ENCODE measurements at regions not wholly inside any gene's neighbourhood (a gene's known extent, or its start where the extent isn't known, plus 50 kb on each side); places are given as distances from the start of the nearest gene placed in this dataset.

- Mint-ChIP-seq H3K36me3 (ENCODE audit: low read depth) (no peaks in the 10 kb centered on the region), H3K4me3 (no peak overlapping the region), H3K9me3 (no peaks in the 10 kb centered on the region), H3K4me1 (ENCODE audit: low read depth) (no peaks in the 10 kb centered on the region), H3K27ac (no peak overlapping the region), H3K27me3 (peaks cover 8% of the 10 kb centered on the region)
- ATAC-seq (ENCODE audit: poor library complexity) (no peak), DNase-seq (no peak)
- Histone ChIP-seq H3K4me3 (ENCODE audit: low read length) (no peak overlapping the region), H3K27me3 (ENCODE audit: control insufficient read depth in 1 of 2, insufficient read depth in 2 of 2, low read length in 2 of 2) (peaks cover 0 to 4% of the 10 kb centered on the region in 2 experiments), H3K9me3 (ENCODE audit: control insufficient read depth in 1 of 2, insufficient read depth in 1 of 2, low read length in 2 of 2) (no peaks in the 10 kb centered on the region), H3K36me3 (ENCODE audit: insufficient read depth, low read length) (no peaks in the 10 kb centered on the region), H3K27ac (ENCODE audit: low read depth in 1 of 2, low read length in 2 of 2) (no peak overlapping the region), H3K4me1 (ENCODE audit: insufficient read depth, low read length) (no peaks in the 10 kb centered on the region)
- POLR2A ChIA-PET: no interaction called here
- TF ChIP-seq, protein P1, sequence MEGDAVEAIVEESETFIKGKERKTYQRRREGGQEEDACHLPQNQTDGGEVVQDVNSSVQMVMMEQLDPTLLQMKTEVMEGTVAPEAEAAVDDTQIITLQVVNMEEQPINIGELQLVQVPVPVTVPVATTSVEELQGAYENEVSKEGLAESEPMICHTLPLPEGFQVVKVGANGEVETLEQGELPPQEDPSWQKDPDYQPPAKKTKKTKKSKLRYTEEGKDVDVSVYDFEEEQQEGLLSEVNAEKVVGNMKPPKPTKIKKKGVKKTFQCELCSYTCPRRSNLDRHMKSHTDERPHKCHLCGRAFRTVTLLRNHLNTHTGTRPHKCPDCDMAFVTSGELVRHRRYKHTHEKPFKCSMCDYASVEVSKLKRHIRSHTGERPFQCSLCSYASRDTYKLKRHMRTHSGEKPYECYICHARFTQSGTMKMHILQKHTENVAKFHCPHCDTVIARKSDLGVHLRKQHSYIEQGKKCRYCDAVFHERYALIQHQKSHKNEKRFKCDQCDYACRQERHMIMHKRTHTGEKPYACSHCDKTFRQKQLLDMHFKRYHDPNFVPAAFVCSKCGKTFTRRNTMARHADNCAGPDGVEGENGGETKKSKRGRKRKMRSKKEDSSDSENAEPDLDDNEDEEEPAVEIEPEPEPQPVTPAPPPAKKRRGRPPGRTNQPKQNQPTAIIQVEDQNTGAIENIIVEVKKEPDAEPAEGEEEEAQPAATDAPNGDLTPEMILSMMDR (IDR thresholded peaks at IDR 0.05): no peak
- intact Hi-C loops (cut with DNase I, micrococcal nuclease): no loop called here
- CTCF ChIA-PET: no interaction called here
These were observed 86.5 kb upstream of the NEURL1B start for GRCh38 chr5:172554562-172554961.

- intact Hi-C loops (cut with DNase I, micrococcal nuclease): no loop called here
- Mint-ChIP-seq H3K9me3 (no peaks in the 10 kb centered on the region), H3K27me3 (peaks cover 10% of the 10 kb centered on the region), H3K4me1 (ENCODE audit: low read depth) (no peaks in the 10 kb centered on the region), H3K4me3 (no peak overlapping the region), H3K27ac (no peak overlapping the region), H3K36me3 (ENCODE audit: low read depth) (no peaks in the 10 kb centered on the region)
- ChIA-PET CTCF (no interaction called here), POLR2A (no interaction called here)
- TF ChIP-seq, protein P1 (IDR thresholded peaks at IDR 0.05): no peak
- Histone ChIP-seq H3K36me3 (ENCODE audit: insufficient read depth, low read length) (no peaks in the 10 kb centered on the region), H3K27ac (ENCODE audit: low read depth in 1 of 2, low read length in 2 of 2) (no peak overlapping the region), H3K4me1 (ENCODE audit: insufficient read depth, low read length) (no peaks in the 10 kb centered on the region), H3K4me3 (ENCODE audit: low read length) (no peak overlapping the region), H3K9me3 (ENCODE audit: control insufficient read depth in 1 of 2, insufficient read depth in 1 of 2, low read length in 2 of 2) (no peaks in the 10 kb centered on the region), H3K27me3 (ENCODE audit: control insufficient read depth in 1 of 2, insufficient read depth in 2 of 2, low read length in 2 of 2) (peaks cover 0 to 4% of the 10 kb centered on the region in 2 experiments)
- DNase-seq (no peak), ATAC-seq (ENCODE audit: poor library complexity) (no peak)
These were observed 87.2 kb upstream of the NEURL1B start for GRCh38 chr5:172553903-172554302.

- ChIA-PET POLR2A (no interaction called here), CTCF (no interaction called here)
- Histone ChIP-seq H3K36me3 (ENCODE audit: insufficient read depth, low read length) (no peaks in the 10 kb centered on the region), H3K4me3 (ENCODE audit: low read length) (no peak overlapping the region), H3K27ac (ENCODE audit: low read depth in 1 of 2, low read length in 2 of 2) (no peak overlapping the region), H3K27me3 (ENCODE audit: control insufficient read depth in 1 of 2, insufficient read depth in 2 of 2, low read length in 2 of 2) (peaks cover 0 to 2% of the 10 kb centered on the region in 2 experiments), H3K4me1 (ENCODE audit: insufficient read depth, low read length) (no peaks in the 10 kb centered on the region), H3K9me3 (ENCODE audit: control insufficient read depth in 1 of 2, insufficient read depth in 1 of 2, low read length in 2 of 2) (no peaks in the 10 kb centered on the region)
- H3K36me3 Mint-ChIP-seq (ENCODE audit: low read depth): no peaks in the 10 kb centered on the region
- H3K9me3 Mint-ChIP-seq: no peaks in the 10 kb centered on the region
- no peak overlapping the region for H3K4me3 Mint-ChIP-seq
- no peaks in the 10 kb centered on the region for H3K4me1 Mint-ChIP-seq (ENCODE audit: low read depth)
- intact Hi-C loops (cut with DNase I, micrococcal nuclease): no loop called here
- DNase-seq (no peak), ATAC-seq (ENCODE audit: poor library complexity) (no peak)
- peaks cover 10% of the 10 kb centered on the region for H3K27me3 Mint-ChIP-seq
- no peak overlapping the region for H3K27ac Mint-ChIP-seq
- TF ChIP-seq, protein P1 (IDR thresholded peaks at IDR 0.05): no peak
These were observed 87.9 kb upstream of the NEURL1B start for GRCh38 chr5:172553167-172553566.
